ENCODE measurements at regions not wholly inside any gene's neighbourhood (a gene's known extent, or its start where the extent isn't known, plus 50 kb on each side); places are given as distances from the start of the nearest gene placed in this dataset.

GRCh38 chr5:37989884-37990283, 150.0 kb upstream of the GDNF start:
- Histone ChIP-seq H3K9me2 (ENCODE audit: insufficient read depth) (peaks cover under 1% of the 10 kb centered on the region; the same call in 1 of the 2 replicates), H3K4me2 (no peak overlapping the region), H3K27me3 (ENCODE audit: insufficient read depth) (no peaks in the 10 kb centered on the region), H3F3A (replicated peaks; ENCODE audit: low read depth) (no peaks in the 10 kb centered on the region), H3K4me1 (ENCODE audit: insufficient read depth) (no peaks in the 10 kb centered on the region), H2AFZ (no peak overlapping the region), H4K20me1 (replicated peaks; ENCODE audit: insufficient read depth) (no peaks in the 10 kb centered on the region), H3K4me3 (no peak overlapping the region), H3K79me2 (replicated peaks; ENCODE audit: insufficient read depth) (no peaks in the 10 kb centered on the region), H3K27ac (ENCODE audit: low read depth) (no peak overlapping the region), H3K36me3 (ENCODE audit: insufficient read depth) (no peaks in the 10 kb centered on the region)
- no peak for ATAC-seq
- Mint-ChIP-seq H3K4me3 (no peak overlapping the region), H3K9me3 (no peaks in the 10 kb centered on the region), H3K36me3 (ENCODE audit: low read depth) (no peaks in the 10 kb centered on the region), H3K4me1 (no peaks in the 10 kb centered on the region), H3K27me3 (ENCODE audit: insufficient read depth, low read depth, poor library complexity) (peaks cover 9% of the 10 kb centered on the region), H3K27ac (no peak overlapping the region)
- TF ChIP-seq NANOG (IDR thresholded peaks at IDR 0.05; ENCODE audit: borderline replicate concordance) (no peak), POLR2AphosphoS5 (IDR thresholded peaks at IDR 0.05; ENCODE audit: low read depth) (no peak), ZNF114 (CRISPR knock-in tag; IDR thresholded peaks at IDR 0.05) (no peak), STAT1 (IDR thresholded peaks at IDR 0.05; ENCODE audit: unreplicated experiment) (no peak), EZH2 (IDR thresholded peaks at IDR 0.05; ENCODE audit: low read depth, unreplicated experiment) (no peak), CREB1 (CRISPR knock-in tag; IDR thresholded peaks at IDR 0.05; ENCODE audit: low read depth) (no peak), EZH2phosphoT487 (IDR thresholded peaks at IDR 0.05; ENCODE audit: unreplicated experiment) (no peak), JUNB (IDR thresholded peaks at IDR 0.05; ENCODE audit: unreplicated experiment) (no peak), ZNF331 (CRISPR knock-in tag; IDR thresholded peaks at IDR 0.05; ENCODE audit: low read depth) (no peak), ETS1 (IDR thresholded peaks at IDR 0.05) (no peak)
- TF ChIP-seq, protein P1, sequence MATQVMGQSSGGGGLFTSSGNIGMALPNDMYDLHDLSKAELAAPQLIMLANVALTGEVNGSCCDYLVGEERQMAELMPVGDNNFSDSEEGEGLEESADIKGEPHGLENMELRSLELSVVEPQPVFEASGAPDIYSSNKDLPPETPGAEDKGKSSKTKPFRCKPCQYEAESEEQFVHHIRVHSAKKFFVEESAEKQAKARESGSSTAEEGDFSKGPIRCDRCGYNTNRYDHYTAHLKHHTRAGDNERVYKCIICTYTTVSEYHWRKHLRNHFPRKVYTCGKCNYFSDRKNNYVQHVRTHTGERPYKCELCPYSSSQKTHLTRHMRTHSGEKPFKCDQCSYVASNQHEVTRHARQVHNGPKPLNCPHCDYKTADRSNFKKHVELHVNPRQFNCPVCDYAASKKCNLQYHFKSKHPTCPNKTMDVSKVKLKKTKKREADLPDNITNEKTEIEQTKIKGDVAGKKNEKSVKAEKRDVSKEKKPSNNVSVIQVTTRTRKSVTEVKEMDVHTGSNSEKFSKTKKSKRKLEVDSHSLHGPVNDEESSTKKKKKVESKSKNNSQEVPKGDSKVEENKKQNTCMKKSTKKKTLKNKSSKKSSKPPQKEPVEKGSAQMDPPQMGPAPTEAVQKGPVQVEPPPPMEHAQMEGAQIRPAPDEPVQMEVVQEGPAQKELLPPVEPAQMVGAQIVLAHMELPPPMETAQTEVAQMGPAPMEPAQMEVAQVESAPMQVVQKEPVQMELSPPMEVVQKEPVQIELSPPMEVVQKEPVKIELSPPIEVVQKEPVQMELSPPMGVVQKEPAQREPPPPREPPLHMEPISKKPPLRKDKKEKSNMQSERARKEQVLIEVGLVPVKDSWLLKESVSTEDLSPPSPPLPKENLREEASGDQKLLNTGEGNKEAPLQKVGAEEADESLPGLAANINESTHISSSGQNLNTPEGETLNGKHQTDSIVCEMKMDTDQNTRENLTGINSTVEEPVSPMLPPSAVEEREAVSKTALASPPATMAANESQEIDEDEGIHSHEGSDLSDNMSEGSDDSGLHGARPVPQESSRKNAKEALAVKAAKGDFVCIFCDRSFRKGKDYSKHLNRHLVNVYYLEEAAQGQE (IDR thresholded peaks at IDR 0.05; ENCODE audit: unreplicated experiment): no peak
- TF ChIP-seq, protein P2, sequence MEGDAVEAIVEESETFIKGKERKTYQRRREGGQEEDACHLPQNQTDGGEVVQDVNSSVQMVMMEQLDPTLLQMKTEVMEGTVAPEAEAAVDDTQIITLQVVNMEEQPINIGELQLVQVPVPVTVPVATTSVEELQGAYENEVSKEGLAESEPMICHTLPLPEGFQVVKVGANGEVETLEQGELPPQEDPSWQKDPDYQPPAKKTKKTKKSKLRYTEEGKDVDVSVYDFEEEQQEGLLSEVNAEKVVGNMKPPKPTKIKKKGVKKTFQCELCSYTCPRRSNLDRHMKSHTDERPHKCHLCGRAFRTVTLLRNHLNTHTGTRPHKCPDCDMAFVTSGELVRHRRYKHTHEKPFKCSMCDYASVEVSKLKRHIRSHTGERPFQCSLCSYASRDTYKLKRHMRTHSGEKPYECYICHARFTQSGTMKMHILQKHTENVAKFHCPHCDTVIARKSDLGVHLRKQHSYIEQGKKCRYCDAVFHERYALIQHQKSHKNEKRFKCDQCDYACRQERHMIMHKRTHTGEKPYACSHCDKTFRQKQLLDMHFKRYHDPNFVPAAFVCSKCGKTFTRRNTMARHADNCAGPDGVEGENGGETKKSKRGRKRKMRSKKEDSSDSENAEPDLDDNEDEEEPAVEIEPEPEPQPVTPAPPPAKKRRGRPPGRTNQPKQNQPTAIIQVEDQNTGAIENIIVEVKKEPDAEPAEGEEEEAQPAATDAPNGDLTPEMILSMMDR (conservative IDR thresholded peaks at IDR 0.05; ENCODE audit: low read depth in 2 of 2): no peak
- TF ChIP-seq, protein P3, sequence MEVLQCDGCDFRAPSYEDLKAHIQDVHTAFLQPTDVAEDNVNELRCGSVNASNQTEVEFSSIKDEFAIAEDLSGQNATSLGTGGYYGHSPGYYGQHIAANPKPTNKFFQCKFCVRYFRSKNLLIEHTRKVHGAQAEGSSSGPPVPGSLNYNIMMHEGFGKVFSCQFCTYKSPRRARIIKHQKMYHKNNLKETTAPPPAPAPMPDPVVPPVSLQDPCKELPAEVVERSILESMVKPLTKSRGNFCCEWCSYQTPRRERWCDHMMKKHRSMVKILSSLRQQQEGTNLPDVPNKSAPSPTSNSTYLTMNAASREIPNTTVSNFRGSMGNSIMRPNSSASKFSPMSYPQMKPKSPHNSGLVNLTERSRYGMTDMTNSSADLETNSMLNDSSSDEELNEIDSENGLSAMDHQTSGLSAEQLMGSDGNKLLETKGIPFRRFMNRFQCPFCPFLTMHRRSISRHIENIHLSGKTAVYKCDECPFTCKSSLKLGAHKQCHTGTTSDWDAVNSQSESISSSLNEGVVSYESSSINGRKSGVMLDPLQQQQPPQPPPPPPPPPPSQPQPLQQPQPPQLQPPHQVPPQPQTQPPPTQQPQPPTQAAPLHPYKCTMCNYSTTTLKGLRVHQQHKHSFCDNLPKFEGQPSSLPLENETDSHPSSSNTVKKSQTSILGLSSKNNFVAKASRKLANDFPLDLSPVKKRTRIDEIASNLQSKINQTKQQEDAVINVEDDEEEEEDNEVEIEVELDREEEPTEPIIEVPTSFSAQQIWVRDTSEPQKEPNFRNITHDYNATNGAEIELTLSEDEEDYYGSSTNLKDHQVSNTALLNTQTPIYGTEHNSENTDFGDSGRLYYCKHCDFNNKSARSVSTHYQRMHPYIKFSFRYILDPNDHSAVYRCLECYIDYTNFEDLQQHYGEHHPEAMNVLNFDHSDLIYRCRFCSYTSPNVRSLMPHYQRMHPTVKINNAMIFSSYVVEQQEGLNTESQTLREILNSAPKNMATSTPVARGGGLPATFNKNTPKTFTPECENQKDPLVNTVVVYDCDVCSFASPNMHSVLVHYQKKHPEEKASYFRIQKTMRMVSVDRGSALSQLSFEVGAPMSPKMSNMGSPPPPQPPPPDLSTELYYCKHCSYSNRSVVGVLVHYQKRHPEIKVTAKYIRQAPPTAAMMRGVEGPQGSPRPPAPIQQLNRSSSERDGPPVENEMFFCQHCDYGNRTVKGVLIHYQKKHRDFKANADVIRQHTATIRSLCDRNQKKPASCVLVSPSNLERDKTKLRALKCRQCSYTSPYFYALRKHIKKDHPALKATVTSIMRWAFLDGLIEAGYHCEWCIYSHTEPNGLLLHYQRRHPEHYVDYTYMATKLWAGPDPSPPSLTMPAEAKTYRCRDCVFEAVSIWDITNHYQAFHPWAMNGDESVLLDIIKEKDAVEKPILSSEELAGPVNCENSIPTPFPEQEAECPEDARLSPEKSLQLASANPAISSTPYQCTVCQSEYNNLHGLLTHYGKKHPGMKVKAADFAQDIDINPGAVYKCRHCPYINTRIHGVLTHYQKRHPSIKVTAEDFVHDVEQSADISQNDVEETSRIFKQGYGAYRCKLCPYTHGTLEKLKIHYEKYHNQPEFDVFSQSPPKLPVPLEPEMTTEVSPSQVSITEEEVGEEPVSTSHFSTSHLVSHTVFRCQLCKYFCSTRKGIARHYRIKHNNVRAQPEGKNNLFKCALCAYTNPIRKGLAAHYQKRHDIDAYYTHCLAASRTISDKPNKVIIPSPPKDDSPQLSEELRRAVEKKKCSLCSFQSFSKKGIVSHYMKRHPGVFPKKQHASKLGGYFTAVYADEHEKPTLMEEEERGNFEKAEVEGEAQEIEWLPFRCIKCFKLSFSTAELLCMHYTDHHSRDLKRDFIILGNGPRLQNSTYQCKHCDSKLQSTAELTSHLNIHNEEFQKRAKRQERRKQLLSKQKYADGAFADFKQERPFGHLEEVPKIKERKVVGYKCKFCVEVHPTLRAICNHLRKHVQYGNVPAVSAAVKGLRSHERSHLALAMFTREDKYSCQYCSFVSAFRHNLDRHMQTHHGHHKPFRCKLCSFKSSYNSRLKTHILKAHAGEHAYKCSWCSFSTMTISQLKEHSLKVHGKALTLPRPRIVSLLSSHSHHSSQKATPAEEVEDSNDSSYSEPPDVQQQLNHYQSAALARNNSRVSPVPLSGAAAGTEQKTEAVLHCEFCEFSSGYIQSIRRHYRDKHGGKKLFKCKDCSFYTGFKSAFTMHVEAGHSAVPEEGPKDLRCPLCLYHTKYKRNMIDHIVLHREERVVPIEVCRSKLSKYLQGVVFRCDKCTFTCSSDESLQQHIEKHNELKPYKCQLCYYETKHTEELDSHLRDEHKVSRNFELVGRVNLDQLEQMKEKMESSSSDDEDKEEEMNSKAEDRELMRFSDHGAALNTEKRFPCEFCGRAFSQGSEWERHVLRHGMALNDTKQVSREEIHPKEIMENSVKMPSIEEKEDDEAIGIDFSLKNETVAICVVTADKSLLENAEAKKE (CRISPR knock-in tag; IDR thresholded peaks at IDR 0.05): no peak
- no peak for DNase-seq (ENCODE audit: low spot score)
